Neural progenitor cell (in vitro differentiated cells): ENCODE measurements at regions not wholly inside any gene's neighbourhood (a gene's known extent, or its start where the extent isn't known, plus 50 kb on each side); places are given as distances from the start of the nearest gene placed in this dataset.
"Not testable (repeated sequence)": the region's sequence is repeated elsewhere in the genome, so short reads cannot be mapped to it uniquely, and the experiment has no call there.

Experiments used
- DNase-seq: peaks from one replicate; pipeline ENCODE4 v3.0.0-alpha.2; 2016; ENCODE audit warnings: low spot score
- H2AFZ ChIP-seq: fragments of 200-600 bp; sonication (generic); replicated peaks from 2 replicates; pipeline ENCODE4 v1.6.1; 2016; ENCODE audit warnings: antibody characterized with exemption
- H3F3A ChIP-seq: fragments of 200-600 bp; sonication (generic); 2 replicates; pipeline ENCODE4 v1.6.1; 2016; ENCODE audit warnings: antibody characterized with exemption, low read depth
- H3K27ac ChIP-seq: fragments of 200-600 bp; sonication (generic); 2 replicates; pipeline ENCODE4 v1.5.1; 2016; ENCODE audit warnings: mild to moderate bottlenecking
- H3K27me3 ChIP-seq: fragments of 200-600 bp; sonication (generic); 2 replicates; pipeline ENCODE4 v1.6.1; 2016; ENCODE audit warnings: mild to moderate bottlenecking, moderate library complexity
- H3K36me3 ChIP-seq: fragments of 200-600 bp; sonication (generic); 2 replicates; pipeline ENCODE4 v1.5.1; 2016
- H3K4me1 ChIP-seq: fragments of 200-600 bp; sonication (generic); 2 replicates; pipeline ENCODE4 v1.6.1; 2016; ENCODE audit warnings: mixed run types
- H3K4me2 ChIP-seq: fragments of 200-600 bp; sonication (generic); 2 replicates; pipeline ENCODE4 v1.6.1; 2016
- H3K4me3 ChIP-seq: fragments of 200-600 bp; sonication (generic); 2 replicates; pipeline ENCODE4 v1.5.1; 2016
- H3K79me2 ChIP-seq: fragments of 200-600 bp; sonication (generic); 2 replicates; pipeline ENCODE4 v1.6.1; 2016; ENCODE audit warnings: low read depth
- H3K9ac ChIP-seq: fragments of 200-600 bp; sonication (generic); 2 replicates; pipeline ENCODE4 v1.6.1; 2016
- H3K9me3 ChIP-seq: fragments of 200-600 bp; sonication (generic); 2 replicates; pipeline ENCODE4 v1.5.1; 2016; ENCODE audit warnings: low read depth
- H4K20me1 ChIP-seq: fragments of 200-600 bp; sonication (generic); 2 replicates; pipeline ENCODE4 v1.6.1; 2016; ENCODE audit warnings: low read depth
- H3K27ac Mint-ChIP-seq: 3 replicates; pipeline ENCODE4 v1.8.0; 2021; ENCODE audit warnings: mixed read lengths
- H3K27me3 Mint-ChIP-seq: 2 replicates; pipeline ENCODE4 v1.8.0; 2022; ENCODE audit warnings: low read depth, mild to moderate bottlenecking, inconsistent platforms, moderate library complexity, mixed read lengths; ENCODE audit not compliant: insufficient read depth
- H3K36me3 Mint-ChIP-seq: 3 replicates; pipeline ENCODE4 v1.8.0; 2021; ENCODE audit warnings: mixed read lengths
- H3K4me1 Mint-ChIP-seq: 3 replicates; pipeline ENCODE4 v1.8.0; 2021; ENCODE audit warnings: mixed read lengths
- H3K4me3 Mint-ChIP-seq: 3 replicates; pipeline ENCODE4 v1.8.0; 2021; ENCODE audit warnings: mild to moderate bottlenecking, moderate library complexity, mixed read lengths
- H3K9me3 Mint-ChIP-seq: 3 replicates; pipeline ENCODE4 v1.8.0; 2020; ENCODE audit warnings: mixed read lengths
- EZH2 ChIP-seq: fragments of 200-600 bp; sonication (generic); IDR thresholded peaks from 2 replicates; pipeline ENCODE4 v1.6.1; 2017; ENCODE audit warnings: antibody characterized with exemption, mild to moderate bottlenecking, moderate library complexity
- EZH2phosphoT487 ChIP-seq: fragments of 200-600 bp; sonication (generic); IDR thresholded peaks from 2 replicates; pipeline ENCODE4 v1.6.1; 2017; ENCODE audit warnings: antibody characterized with exemption
- TF ChIP-seq, protein P1 (sequence below): fragments of 200-600 bp; sonication (generic); IDR thresholded peaks from 2 replicates; pipeline ENCODE4 v1.5.1; 2017; ENCODE audit warnings: antibody characterized with exemption, mild to moderate bottlenecking

DNA sequence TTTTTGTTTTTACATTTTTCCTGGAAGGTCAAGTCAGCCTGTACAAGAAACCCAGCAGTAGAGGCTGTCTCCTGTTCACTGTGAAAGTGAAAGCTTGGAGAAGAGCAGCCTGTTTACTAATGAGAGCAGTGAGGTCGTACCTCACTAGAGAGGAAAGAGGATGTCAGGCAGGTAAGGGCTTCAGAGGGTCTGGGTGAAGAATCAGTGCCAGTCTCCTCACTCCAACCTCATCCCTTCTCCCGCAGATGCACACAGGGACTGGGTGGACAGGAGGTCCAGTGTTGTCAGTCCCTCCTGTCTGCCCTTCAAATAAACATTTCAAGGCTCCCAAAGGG lies 462.5 kb downstream of the KLF5 start:
- no peak overlapping the region for H3K4me2 ChIP-seq
- DNase-seq = no peak
- TF ChIP-seq EZH2phosphoT487 (no peak), EZH2 (no peak)
- TF ChIP-seq, protein P1, sequence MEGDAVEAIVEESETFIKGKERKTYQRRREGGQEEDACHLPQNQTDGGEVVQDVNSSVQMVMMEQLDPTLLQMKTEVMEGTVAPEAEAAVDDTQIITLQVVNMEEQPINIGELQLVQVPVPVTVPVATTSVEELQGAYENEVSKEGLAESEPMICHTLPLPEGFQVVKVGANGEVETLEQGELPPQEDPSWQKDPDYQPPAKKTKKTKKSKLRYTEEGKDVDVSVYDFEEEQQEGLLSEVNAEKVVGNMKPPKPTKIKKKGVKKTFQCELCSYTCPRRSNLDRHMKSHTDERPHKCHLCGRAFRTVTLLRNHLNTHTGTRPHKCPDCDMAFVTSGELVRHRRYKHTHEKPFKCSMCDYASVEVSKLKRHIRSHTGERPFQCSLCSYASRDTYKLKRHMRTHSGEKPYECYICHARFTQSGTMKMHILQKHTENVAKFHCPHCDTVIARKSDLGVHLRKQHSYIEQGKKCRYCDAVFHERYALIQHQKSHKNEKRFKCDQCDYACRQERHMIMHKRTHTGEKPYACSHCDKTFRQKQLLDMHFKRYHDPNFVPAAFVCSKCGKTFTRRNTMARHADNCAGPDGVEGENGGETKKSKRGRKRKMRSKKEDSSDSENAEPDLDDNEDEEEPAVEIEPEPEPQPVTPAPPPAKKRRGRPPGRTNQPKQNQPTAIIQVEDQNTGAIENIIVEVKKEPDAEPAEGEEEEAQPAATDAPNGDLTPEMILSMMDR = no peak
- H2AFZ ChIP-seq = no peak overlapping the region
- no peaks in the 10 kb centered on the region for H3K36me3 Mint-ChIP-seq
- H3K27ac ChIP-seq = no peak overlapping the region
- no peaks in the 10 kb centered on the region for H3K79me2 ChIP-seq
- H3K4me3 ChIP-seq = no peak overlapping the region
- H3K9ac ChIP-seq = no peak overlapping the region
- no peaks in the 10 kb centered on the region for H3K9me3 Mint-ChIP-seq
- no peaks in the 10 kb centered on the region for H3K27me3 ChIP-seq
- H3K4me1 Mint-ChIP-seq = no peaks in the 10 kb centered on the region
- no peaks in the 10 kb centered on the region for H3K9me3 ChIP-seq
- no peaks in the 10 kb centered on the region for H3K4me1 ChIP-seq
- H3K27ac Mint-ChIP-seq = no peak overlapping the region
- no peaks in the 10 kb centered on the region for H4K20me1 ChIP-seq
- H3K4me3 Mint-ChIP-seq = no peak overlapping the region
- H3K27me3 Mint-ChIP-seq = no peaks in the 10 kb centered on the region
- no peaks in the 10 kb centered on the region for H3F3A ChIP-seq
- no peaks in the 10 kb centered on the region for H3K36me3 ChIP-seq

- Histone ChIP-seq H3K4me1 (no peaks in the 10 kb centered on the region), H3K36me3 (no peaks in the 10 kb centered on the region), H3K27me3 (no peaks in the 10 kb centered on the region), H3K9me3 (no peaks in the 10 kb centered on the region), H3K27ac (no peak overlapping the region), H3K9ac (no peak overlapping the region), H4K20me1 (no peaks in the 10 kb centered on the region), H3K4me3 (no peak overlapping the region), H3K79me2 (no peaks in the 10 kb centered on the region), H3F3A (no peaks in the 10 kb centered on the region), H3K4me2 (no peak overlapping the region), H2AFZ (no peak overlapping the region)
- TF ChIP-seq, protein P1 = no peak
- TF ChIP-seq EZH2 (no peak), EZH2phosphoT487 (no peak)
- no peaks in the 10 kb centered on the region for H3K27me3 Mint-ChIP-seq
- no peaks in the 10 kb centered on the region for H3K9me3 Mint-ChIP-seq
- H3K4me1 Mint-ChIP-seq = no peaks in the 10 kb centered on the region
- no peak for DNase-seq
- H3K36me3 Mint-ChIP-seq = no peaks in the 10 kb centered on the region
- H3K4me3 Mint-ChIP-seq = no peak overlapping the region
- no peak overlapping the region for H3K27ac Mint-ChIP-seq
Observed at GRCh38 chr13:73520566-73521289, 461.9 kb downstream of the KLF5 start.

DNA sequence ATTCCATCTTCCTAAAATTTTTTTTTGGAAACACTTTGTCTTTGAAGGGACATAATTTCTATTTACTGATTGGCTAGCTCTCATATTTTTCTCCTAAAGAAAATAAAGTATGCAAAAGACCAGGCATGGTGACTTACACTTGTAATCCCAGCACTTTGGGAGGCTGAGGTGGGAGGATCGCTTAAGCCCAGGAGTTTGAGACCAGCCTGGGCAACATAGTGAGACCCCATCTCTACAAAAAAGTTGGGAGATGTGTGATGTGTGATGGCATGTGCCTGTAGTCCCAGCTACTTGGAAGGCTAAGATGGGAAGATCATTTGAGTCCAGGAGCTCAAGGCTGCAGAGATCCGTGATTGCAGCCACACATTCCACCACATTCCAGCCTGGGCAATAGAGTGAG lies 461.3 kb downstream of the KLF5 start:
- H3K9ac ChIP-seq, H3K27ac ChIP-seq, DNase-seq, H3K27me3 ChIP-seq, H3K27ac Mint-ChIP-seq, H3K4me1 ChIP-seq, H3K36me3 ChIP-seq, H3K4me3 Mint-ChIP-seq, H3K9me3 Mint-ChIP-seq, H3F3A ChIP-seq, H3K36me3 Mint-ChIP-seq, H2AFZ ChIP-seq, H3K27me3 Mint-ChIP-seq, H3K4me2 ChIP-seq, H4K20me1 ChIP-seq, H3K9me3 ChIP-seq, H3K79me2 ChIP-seq, H3K4me1 Mint-ChIP-seq, H3K4me3 ChIP-seq: not testable (repeated sequence)

DNA sequence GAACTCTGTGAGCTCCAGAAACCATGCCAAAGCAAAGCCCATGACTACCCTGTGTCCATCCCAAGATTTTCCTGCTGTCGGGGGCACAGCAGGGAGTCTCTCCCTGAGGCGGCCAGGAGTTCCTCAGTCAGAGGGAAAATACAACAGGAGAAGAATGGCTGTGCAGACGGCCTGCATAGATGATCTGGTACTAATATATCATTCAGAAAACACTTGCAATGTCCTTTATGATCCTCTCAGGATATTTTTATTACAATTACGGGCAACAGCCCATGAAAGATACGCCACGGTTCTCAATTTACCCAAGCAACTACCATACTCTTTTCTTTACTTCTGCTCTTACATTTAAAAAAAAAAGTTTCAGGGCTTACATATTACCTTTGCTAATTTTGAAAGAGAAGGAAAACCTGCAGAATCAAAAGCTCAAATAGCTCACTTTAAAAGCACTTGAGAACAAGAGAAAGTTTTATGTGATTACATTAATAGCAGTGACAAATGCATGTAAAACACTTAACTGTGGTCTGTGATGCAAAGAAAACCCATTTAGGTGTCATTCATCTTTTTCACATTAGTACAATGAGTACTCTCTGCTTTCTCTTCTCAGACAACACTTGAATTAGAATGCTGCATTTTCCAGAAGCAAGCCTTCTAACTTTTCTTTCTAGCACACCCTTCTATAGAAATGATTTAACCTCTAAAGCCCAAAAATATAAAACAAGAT lies 460.8 kb downstream of the KLF5 start:
- Histone ChIP-seq H3K4me1 (no peaks in the 10 kb centered on the region), H3K9me3 (no peaks in the 10 kb centered on the region), H3K9ac (no peak overlapping the region), H3K4me3 (no peak overlapping the region), H3K79me2 (no peaks in the 10 kb centered on the region), H3K27ac (no peak overlapping the region), H3K4me2 (no peak overlapping the region), H3K36me3 (no peaks in the 10 kb centered on the region), H3F3A (no peaks in the 10 kb centered on the region), H4K20me1 (no peaks in the 10 kb centered on the region), H3K27me3 (no peaks in the 10 kb centered on the region), H2AFZ (no peak overlapping the region)
- no peaks in the 10 kb centered on the region for H3K4me1 Mint-ChIP-seq
- no peaks in the 10 kb centered on the region for H3K27me3 Mint-ChIP-seq
- no peak for DNase-seq
- H3K9me3 Mint-ChIP-seq = no peaks in the 10 kb centered on the region
- H3K4me3 Mint-ChIP-seq = no peak overlapping the region
- H3K27ac Mint-ChIP-seq = no peak overlapping the region
- no peak for TF ChIP-seq EZH2
- TF ChIP-seq, protein P1 = no peak
- no peak for TF ChIP-seq EZH2phosphoT487
- no peaks in the 10 kb centered on the region for H3K36me3 Mint-ChIP-seq
